KMS-11 (cell line): ENCODE measurements at regions not wholly inside any gene's neighbourhood (a gene's known extent, or its start where the extent isn't known, plus 50 kb on each side); places are given as distances from the start of the nearest gene placed in this dataset.

Source experiments
- H2AFZ ChIP-seq: fragments of 200-600 bp; sonication (generic); 2 replicates; pipeline ENCODE4 v1.6.1; 2016; ENCODE audit warnings: antibody characterized with exemption, mixed run types, low read depth
- H3K27ac ChIP-seq: fragments of 200-600 bp; sonication (generic); 2 replicates; pipeline ENCODE4 v1.6.1; 2016; ENCODE audit warnings: mild to moderate bottlenecking, mixed run types
- H3K27me3 ChIP-seq: fragments of 200-600 bp; sonication (generic); 2 replicates; pipeline ENCODE4 v1.6.1; 2017; ENCODE audit warnings: mild to moderate bottlenecking, low read depth, mixed run types, moderate library complexity; ENCODE audit not compliant: insufficient read depth
- H3K36me3 ChIP-seq: fragments of 200-600 bp; sonication (generic); 2 replicates; pipeline ENCODE4 v1.6.1; 2017; ENCODE audit warnings: mild to moderate bottlenecking, mixed run types; ENCODE audit not compliant: insufficient read depth
- H3K4me1 ChIP-seq: fragments of 200-600 bp; sonication (generic); 2 replicates; pipeline ENCODE4 v1.6.1; 2016; ENCODE audit warnings: mild to moderate bottlenecking, low read depth, mixed run types; ENCODE audit not compliant: poor library complexity, severe bottlenecking
- H3K4me2 ChIP-seq: fragments of 200-600 bp; sonication (generic); 2 replicates; pipeline ENCODE4 v1.7.0; 2016; ENCODE audit warnings: mild to moderate bottlenecking, mixed run types
- H3K4me3 ChIP-seq: fragments of 200-600 bp; sonication (generic); IDR thresholded peaks from 2 replicates; pipeline ENCODE4 v1.6.1; 2017; ENCODE audit warnings: low read depth, low read length, mixed read lengths; ENCODE audit not compliant: insufficient read depth
- H3K79me2 ChIP-seq: fragments of 200-600 bp; sonication (generic); 2 replicates; pipeline ENCODE4 v1.6.1; 2016; ENCODE audit warnings: low read depth, mixed run types; ENCODE audit not compliant: insufficient read depth
- H3K9ac ChIP-seq: fragments of 200-600 bp; sonication (generic); 2 replicates; pipeline ENCODE4 v1.6.1; 2016; ENCODE audit warnings: mild to moderate bottlenecking, mixed run types
- H4K20me1 ChIP-seq: fragments of 200-600 bp; sonication (generic); 2 replicates; pipeline ENCODE4 v1.6.1; 2016; ENCODE audit warnings: mild to moderate bottlenecking, mixed run types; ENCODE audit not compliant: insufficient read depth
- CTCF ChIP-seq: fragments of 200-600 bp; sonication (generic); conservative IDR thresholded peaks from 2 replicates; pipeline ENCODE4 v1.6.1; 2017; ENCODE audit warnings: low read depth, mild to moderate bottlenecking, antibody characterized with exemption, low read length, moderate library complexity, mixed read lengths

GRCh38 chr17:72373910-72374741 is 253.3 kb downstream of the SOX9 start:
- no peak overlapping the region for H3K4me2 ChIP-seq
- H3K27ac ChIP-seq = no peak overlapping the region
- H2AFZ ChIP-seq = no peak overlapping the region
- TF ChIP-seq CTCF = no peak
- H3K4me1 ChIP-seq = peaks cover 2% of the 10 kb centered on the region
- H4K20me1 ChIP-seq = no peaks in the 10 kb centered on the region
- no peak overlapping the region for H3K9ac ChIP-seq
- H3K36me3 ChIP-seq = no peaks in the 10 kb centered on the region
- no peak overlapping the region for H3K4me3 ChIP-seq
- no peaks in the 10 kb centered on the region for H3K27me3 ChIP-seq
- no peaks in the 10 kb centered on the region for H3K79me2 ChIP-seq

- Histone ChIP-seq H3K4me1 (peaks cover 28% of the 10 kb centered on the region), H3K27me3 (no peaks in the 10 kb centered on the region), H3K27ac (no peak overlapping the region), H4K20me1 (no peaks in the 10 kb centered on the region), H3K79me2 (no peaks in the 10 kb centered on the region), H3K36me3 (no peaks in the 10 kb centered on the region), H3K4me2 (no peak overlapping the region), H2AFZ (no peak overlapping the region), H3K9ac (no peak overlapping the region), H3K4me3 (no peak overlapping the region)
- no peak for TF ChIP-seq CTCF
These were observed 255.9 kb downstream of the SOX9 start for GRCh38 chr17:72376526-72377345.

GRCh38 chr17:72378414-72379390 is 257.9 kb downstream of the SOX9 start:
- Histone ChIP-seq H4K20me1 (no peaks in the 10 kb centered on the region), H3K27ac (no peak overlapping the region), H3K79me2 (no peaks in the 10 kb centered on the region), H3K4me1 (peaks cover 47% of the 10 kb centered on the region), H3K27me3 (no peaks in the 10 kb centered on the region), H3K36me3 (no peaks in the 10 kb centered on the region), H3K4me3 (no peak overlapping the region), H3K4me2 (no peak overlapping the region), H2AFZ (no peak overlapping the region), H3K9ac (no peak overlapping the region)
- TF ChIP-seq CTCF = no peak

GRCh38 chr17:72379516-72379915 is 258.7 kb downstream of the SOX9 start:
- no peaks in the 10 kb centered on the region for H3K36me3 ChIP-seq
- H3K27me3 ChIP-seq = no peaks in the 10 kb centered on the region
- H3K4me1 ChIP-seq = peaks cover 51% of the 10 kb centered on the region
- H3K27ac ChIP-seq = no peak overlapping the region
- H4K20me1 ChIP-seq = no peaks in the 10 kb centered on the region
- no peak overlapping the region for H3K4me3 ChIP-seq
- H3K4me2 ChIP-seq = peak overlapping the region; percentile 40; the same call in 1 of the 2 replicates
- H3K79me2 ChIP-seq = no peaks in the 10 kb centered on the region
- H2AFZ ChIP-seq = no peak overlapping the region
- H3K9ac ChIP-seq = no peak overlapping the region
- TF ChIP-seq CTCF = no peak
